ENCODE measurements at regions not wholly inside any gene's neighbourhood (a gene's known extent, or its start where the extent isn't known, plus 50 kb on each side); places are given as distances from the start of the nearest gene placed in this dataset.

- TF ChIP-seq PATZ1 (CRISPR knock-in tag; IDR thresholded peaks at IDR 0.05; ENCODE audit: borderline replicate concordance) = no peak
- no peak for TF ChIP-seq OSR1 (CRISPR knock-in tag; IDR thresholded peaks at IDR 0.05)
- TF ChIP-seq RARB (CRISPR knock-in tag; IDR thresholded peaks at IDR 0.05) = no peak
- TF ChIP-seq ZC3H10 (CRISPR knock-in tag; IDR thresholded peaks at IDR 0.05) = no peak
- TF ChIP-seq PPARA (CRISPR knock-in tag; IDR thresholded peaks at IDR 0.05; ENCODE audit: borderline replicate concordance) = no peak
- no peak for TF ChIP-seq TCF4 (CRISPR knock-in tag; IDR thresholded peaks at IDR 0.05; ENCODE audit: borderline replicate concordance)
- no peak for TF ChIP-seq ZNF565 (CRISPR knock-in tag; conservative IDR thresholded peaks at IDR 0.05; ENCODE audit: low read depth)
- TF ChIP-seq ZFP3 (CRISPR knock-in tag; IDR thresholded peaks at IDR 0.05) = no peak
- TF ChIP-seq ZFP30 (CRISPR knock-in tag; IDR thresholded peaks at IDR 0.05) = no peak
- TF ChIP-seq CSRNP3 (CRISPR knock-in tag; IDR thresholded peaks at IDR 0.05) = no peak
- TF ChIP-seq BACH2 (CRISPR knock-in tag; IDR thresholded peaks at IDR 0.05; ENCODE audit: borderline replicate concordance) = no peak
- TF ChIP-seq ISL1 (CRISPR knock-in tag; IDR thresholded peaks at IDR 0.05) = no peak
- TF ChIP-seq CREB5 (CRISPR knock-in tag; IDR thresholded peaks at IDR 0.05; ENCODE audit: low read depth) = no peak
These were observed 144.5 kb downstream of the CEBPB start for GRCh38 chr20:50335105-50335504.

Measured in SK-N-SH treated with all-trans-retinoic acid at 6 μM for 48 hours (cell line).